GM12878 (cell line): ENCODE measurements at regions not wholly inside any gene's neighbourhood (a gene's known extent, or its start where the extent isn't known, plus 50 kb on each side); places are given as distances from the start of the nearest gene placed in this dataset.

Experiments used
- ATAC-seq: fragments of 200-7000 bp; cut with Tn5 transposase; 3 replicates; pipeline ENCODE4 v1.9.1; 2020; ENCODE audit warnings: mild to moderate bottlenecking, moderate library complexity
- BruUV-seq: library from RNA; stranded (reverse); fragments of 400-500 nt; replicated peaks from 2 replicates; lab custom pipeline; 2021; lab: Mats Ljungman, UMichigan
- CTCF ChIA-PET: fragments of 300-600 bp; sonication (Branson Sonifier 250); formaldehyde crosslinking; extraction: SDS; loops from one replicate; lab custom pipeline; 2021; ENCODE audit warnings: inconsistent platforms; lab: Yijun Ruan, JAX
- POLR2A ChIA-PET: fragments of 350-600 bp; formaldehyde crosslinking; extraction: SDS; loops from one replicate; lab custom pipeline; 2021; ENCODE audit warnings: inconsistent platforms; lab: Charles Lee
- RAD21 ChIA-PET: fragments of 300-600 bp; sonication (Branson Sonifier 250); formaldehyde crosslinking; loops from one replicate; lab custom pipeline; 2023; ENCODE audit warnings: antibody characterized with exemption; ENCODE audit not compliant: unreplicated experiment; lab: Charles Lee
- SMC1A ChIA-PET: fragments of 300-600 bp; sonication (Branson Sonifier 250); formaldehyde crosslinking; loops from one replicate; lab custom pipeline; 2023; ENCODE audit not compliant: unreplicated experiment, uncharacterized antibody; lab: Charles Lee
- DNase-seq: peaks from one replicate; pipeline ENCODE4 v3.0.0-alpha.2; 2011; ENCODE audit warnings: low read depth, low spot score
- FAIRE-seq: peaks from 3 replicates; lab custom pipeline; 2011; peaks lifted over from hg19 to GRCh38; lab: Jason Lieb, UNC
- H2AFZ ChIP-seq: 2 replicates; pipeline ENCODE4 v1.6.0; 2011; ENCODE audit warnings: low read depth, low read length, control low read depth; ENCODE audit not compliant: control insufficient read depth
- H3K27ac ChIP-seq: 2 replicates; pipeline ENCODE4 v1.5.1; 2011; ENCODE audit warnings: control low read depth; ENCODE audit not compliant: control insufficient read depth, insufficient read depth
- H3K27me3 ChIP-seq, 2 experiments: replicated peaks in 1 of 2; 2 replicates each; pipeline versions ENCODE4 v1.6.0 to v1.6.1; 2011; ENCODE audit warnings: low read length in 1 of 2; ENCODE audit not compliant: control insufficient read depth in 2 of 2, insufficient read depth in 2 of 2
- H3K36me3 ChIP-seq, 2 experiments: 2 replicates each; pipeline ENCODE4 v1.5.1; 2011; ENCODE audit warnings: low read length in 1 of 2; ENCODE audit not compliant: control insufficient read depth in 2 of 2, insufficient read depth in 2 of 2
- H3K4me1 ChIP-seq: 2 replicates; pipeline ENCODE4 v1.6.1; 2011; ENCODE audit warnings: mild to moderate bottlenecking, low read length, moderate library complexity, mixed read lengths; ENCODE audit not compliant: control insufficient read depth, insufficient read depth
- H3K4me2 ChIP-seq: 2 replicates; pipeline ENCODE4 v1.6.0; 2011; ENCODE audit warnings: control low read depth; ENCODE audit not compliant: control insufficient read depth, insufficient read depth
- H3K4me3 ChIP-seq: fragments of 200-600 bp; sonication (generic); 2 replicates; pipeline ENCODE4 v1.5.1; 2016
- H3K79me2 ChIP-seq: 2 replicates; pipeline ENCODE4 v1.6.0; 2011; ENCODE audit warnings: low read length; ENCODE audit not compliant: control insufficient read depth, insufficient read depth
- H3K9ac ChIP-seq: 2 replicates; pipeline ENCODE4 v1.8.0; 2011; ENCODE audit warnings: low read length, control low read depth, mixed read lengths; ENCODE audit not compliant: control insufficient read depth, insufficient read depth
- H3K9me3 ChIP-seq: replicated peaks from 3 replicates; pipeline ENCODE4 v1.5.1; 2011; ENCODE audit warnings: mild to moderate bottlenecking, low read length; ENCODE audit not compliant: control insufficient read depth, insufficient read depth
- H4K20me1 ChIP-seq: 2 replicates; pipeline ENCODE4 v1.6.0; 2011; ENCODE audit not compliant: control insufficient read depth, insufficient read depth
- CEBPB ChIP-seq, 2 experiments: fragments of 150-350 bp in 1 of 2; IDR thresholded peaks; 2 replicates each; pipeline ENCODE4 v1.6.1; 2012 to 2014; ENCODE audit warnings: low read depth in 2 of 2, low read length in 2 of 2, borderline replicate concordance in 1 of 2, inconsistent platforms in 1 of 2
- GATAD2B ChIP-seq: fragments of 450-650 bp; conservative IDR thresholded peaks from 2 replicates; pipeline ENCODE4 v1.6.1; 2017; ENCODE audit warnings: low read depth, mild to moderate bottlenecking, moderate library complexity
- MTA3 ChIP-seq: IDR thresholded peaks from 2 replicates; pipeline ENCODE4 v1.6.1; 2012; ENCODE audit warnings: low read length, inconsistent platforms, borderline replicate concordance
- RELA ChIP-seq: fragments of 450-650 bp; IDR thresholded peaks from 2 replicates; pipeline ENCODE4 v1.8.0; 2014; ENCODE audit warnings: borderline replicate concordance; ENCODE audit not compliant: partially characterized antibody
- ZNF687 ChIP-seq: fragments of 450-650 bp; IDR thresholded peaks from 2 replicates; pipeline ENCODE4 v1.6.1; 2017; ENCODE audit warnings: mild to moderate bottlenecking, moderate library complexity
- WGBS: methylation state at CpG from one replicate; pipeline ENCODE4 v1.1.6; 2016; ENCODE audit warnings: low lambda C conversion rate; ENCODE audit not compliant: insufficient replicate concordance, insufficient coverage; ENCODE audit errors: missing lambda C conversion rate; 5-methylcytosine and 5-hydroxymethylcytosine counted together
- in situ Hi-C: fragments of 300-500 bp; cut with MboI; formaldehyde crosslinking; loops from 9 replicates; pipeline ENCODE4 v1.14.3; 2018; ENCODE audit warnings: mixed read lengths
- intact Hi-C: fragments of 100-400 bp; cut with micrococcal nuclease; formaldehyde crosslinking; loops from one replicate; pipeline ENCODE4 v1.14.2; 2022; ENCODE audit not compliant: unreplicated experiment
- TF ChIP-seq, protein P1 (sequence below): fragments of 450-650 bp; IDR thresholded peaks from 2 replicates; pipeline ENCODE4 v1.6.1; 2016; ENCODE audit warnings: mild to moderate bottlenecking, moderate library complexity, borderline replicate concordance

DNA sequence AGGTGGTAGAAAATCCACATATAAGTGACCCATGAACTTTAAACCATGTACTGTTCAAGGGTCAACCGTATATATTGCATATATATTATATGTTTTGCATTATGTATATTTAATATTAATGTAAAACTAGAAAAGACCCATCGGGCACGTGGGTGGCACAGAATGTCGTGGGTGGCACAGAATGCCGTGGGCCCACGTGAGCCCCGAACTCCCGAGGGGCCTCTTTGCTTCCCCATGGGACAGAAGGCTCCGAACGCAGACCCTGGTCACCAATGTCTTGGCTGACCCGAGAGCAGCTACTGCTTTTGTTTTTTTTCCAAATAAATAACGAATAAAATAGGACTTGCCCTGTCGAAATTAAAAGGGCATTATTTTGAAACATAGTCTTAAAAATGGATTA lies 415.4 kb downstream of the BRD1 start:
- FAIRE-seq (no peak), ATAC-seq (no peak), DNase-seq (no peak)
- Histone ChIP-seq H3K36me3 (no peaks in the 10 kb centered on the region), H3K27ac (no peak overlapping the region), H3K4me1 (no peaks in the 10 kb centered on the region), H3K27me3 (no peaks in the 10 kb centered on the region), H3K4me2 (no peak overlapping the region), H3K4me3 (no peak overlapping the region), H3K9me3 (no peaks in the 10 kb centered on the region), H4K20me1 (no peaks in the 10 kb centered on the region), H2AFZ (no peak overlapping the region), H3K9ac (no peak overlapping the region), H3K79me2 (no peaks in the 10 kb centered on the region)
- ChIA-PET POLR2A (no interaction called here), SMC1A (no interaction called here), CTCF (no interaction called here), RAD21 (no interaction called here)
- TF ChIP-seq ZNF687 = no peak
- TF ChIP-seq CEBPB (IDR thresholded peaks at IDR 0.05; ENCODE audit: borderline replicate concordance in 1 of 2, low read depth in 2 of 2, low read length in 2 of 2) = no peak
- no peak for TF ChIP-seq RELA
- TF ChIP-seq, protein P1, sequence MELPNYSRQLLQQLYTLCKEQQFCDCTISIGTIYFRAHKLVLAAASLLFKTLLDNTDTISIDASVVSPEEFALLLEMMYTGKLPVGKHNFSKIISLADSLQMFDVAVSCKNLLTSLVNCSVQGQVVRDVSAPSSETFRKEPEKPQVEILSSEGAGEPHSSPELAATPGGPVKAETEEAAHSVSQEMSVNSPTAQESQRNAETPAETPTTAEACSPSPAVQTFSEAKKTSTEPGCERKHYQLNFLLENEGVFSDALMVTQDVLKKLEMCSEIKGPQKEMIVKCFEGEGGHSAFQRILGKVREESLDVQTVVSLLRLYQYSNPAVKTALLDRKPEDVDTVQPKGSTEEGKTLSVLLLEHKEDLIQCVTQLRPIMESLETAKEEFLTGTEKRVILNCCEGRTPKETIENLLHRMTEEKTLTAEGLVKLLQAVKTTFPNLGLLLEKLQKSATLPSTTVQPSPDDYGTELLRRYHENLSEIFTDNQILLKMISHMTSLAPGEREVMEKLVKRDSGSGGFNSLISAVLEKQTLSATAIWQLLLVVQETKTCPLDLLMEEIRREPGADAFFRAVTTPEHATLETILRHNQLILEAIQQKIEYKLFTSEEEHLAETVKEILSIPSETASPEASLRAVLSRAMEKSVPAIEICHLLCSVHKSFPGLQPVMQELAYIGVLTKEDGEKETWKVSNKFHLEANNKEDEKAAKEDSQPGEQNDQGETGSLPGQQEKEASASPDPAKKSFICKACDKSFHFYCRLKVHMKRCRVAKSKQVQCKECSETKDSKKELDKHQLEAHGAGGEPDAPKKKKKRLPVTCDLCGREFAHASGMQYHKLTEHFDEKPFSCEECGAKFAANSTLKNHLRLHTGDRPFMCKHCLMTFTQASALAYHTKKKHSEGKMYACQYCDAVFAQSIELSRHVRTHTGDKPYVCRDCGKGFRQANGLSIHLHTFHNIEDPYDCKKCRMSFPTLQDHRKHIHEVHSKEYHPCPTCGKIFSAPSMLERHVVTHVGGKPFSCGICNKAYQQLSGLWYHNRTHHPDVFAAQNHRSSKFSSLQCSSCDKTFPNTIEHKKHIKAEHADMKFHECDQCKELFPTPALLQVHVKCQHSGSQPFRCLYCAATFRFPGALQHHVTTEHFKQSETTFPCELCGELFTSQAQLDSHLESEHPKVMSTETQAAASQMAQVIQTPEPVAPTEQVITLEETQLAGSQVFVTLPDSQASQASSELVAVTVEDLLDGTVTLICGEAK = no peak
- TF ChIP-seq GATAD2B = no peak
- TF ChIP-seq MTA3 = no peak
- intact Hi-C loops (no loop called here), in situ Hi-C loops (no loop called here)
- WGBS = 16% methylated on average over 13 of the region's 13 CpGs
- no TSS peak for BruUV-seq
